NCI-H460 (cell line): ENCODE measurements at regions not wholly inside any gene's neighbourhood (a gene's known extent, or its start where the extent isn't known, plus 50 kb on each side); places are given as distances from the start of the nearest gene placed in this dataset.
"Not testable (repeated sequence)": the region's sequence is repeated elsewhere in the genome, so short reads cannot be mapped to it uniquely, and the experiment has no call there.

Source experiments
- DNase-seq: peaks from one replicate; pipeline ENCODE4 v3.0.0-alpha.2; 2016; ENCODE audit warnings: low read depth; ENCODE audit errors: extremely low read depth

- DNase-seq, result no peak
These were observed 1722.2 kb upstream of the AGA start for GRCh38 chr4:179164267-179164999.

- DNase-seq, result no peak
These were observed 1722.9 kb upstream of the AGA start for GRCh38 chr4:179165000-179165738.

GRCh38 chr4:179165862-179166261, 1723.6 kb upstream of the AGA start:
- DNase-seq, result no peak

GRCh38 chr4:179170308-179170707, 1728.1 kb upstream of the AGA start:
- DNase-seq, result not testable (repeated sequence)

- no peak for DNase-seq
These were observed 1740.5 kb upstream of the AGA start for GRCh38 chr4:179182741-179183140.

GRCh38 chr4:179195887-179196286, 1753.7 kb upstream of the AGA start:
- peak; percentile 0 for DNase-seq

- DNase-seq, result peak; percentile 19
These were observed 1754.3 kb upstream of the AGA start for GRCh38 chr4:179196511-179196910.

- no peak for DNase-seq
These were observed 1758.4 kb upstream of the AGA start for GRCh38 chr4:179200681-179201080.

GRCh38 chr4:179225594-179225993, 1783.4 kb upstream of the AGA start:
- DNase-seq, result no peak

- no peak for DNase-seq
These were observed 1806.6 kb upstream of the AGA start for GRCh38 chr4:179248821-179249220.

GRCh38 chr4:179268791-179269190, 1826.6 kb upstream of the AGA start:
- DNase-seq, result no peak

GRCh38 chr4:179272282-179272681, 1830.0 kb upstream of the AGA start:
- DNase-seq, result no peak

GRCh38 chr4:179278647-179279046, 1836.4 kb upstream of the AGA start:
- DNase-seq, result no peak

- DNase-seq, result no peak
These were observed 1843.5 kb upstream of the AGA start for GRCh38 chr4:179285696-179286095.

- DNase-seq, result no peak
These were observed 1849.4 kb upstream of the AGA start for GRCh38 chr4:179291657-179292056.

- DNase-seq, result no peak
These were observed 1850.2 kb upstream of the AGA start for GRCh38 chr4:179292468-179292867.

- peak; percentile 15 for DNase-seq
These were observed 1865.3 kb upstream of the AGA start for GRCh38 chr4:179307297-179308136.

GRCh38 chr4:179313823-179314222, 1871.6 kb upstream of the AGA start:
- DNase-seq, result no peak

GRCh38 chr4:179325181-179325580, 1882.9 kb upstream of the AGA start:
- no peak for DNase-seq

GRCh38 chr4:179328627-179329026, 1886.4 kb upstream of the AGA start:
- no peak for DNase-seq

GRCh38 chr4:179331362-179331761, 1889.1 kb upstream of the AGA start:
- no peak for DNase-seq
